ENCODE measurements at regions not wholly inside any gene's neighbourhood (a gene's known extent, or its start where the extent isn't known, plus 50 kb on each side); places are given as distances from the start of the nearest gene placed in this dataset.

- DNase-seq, result no peak
Observed at GRCh38 chr17:70604854-70605253, 435.5 kb downstream of the KCNJ2 start.

GRCh38 chr17:70606086-70606485, 436.8 kb downstream of the KCNJ2 start:
- no peak for DNase-seq

GRCh38 chr17:70608193-70608592, 438.9 kb downstream of the KCNJ2 start:
- no peak for DNase-seq

GRCh38 chr17:70608957-70609356, 439.6 kb downstream of the KCNJ2 start:
- DNase-seq, result no peak

GRCh38 chr17:70609566-70609965, 440.2 kb downstream of the KCNJ2 start:
- DNase-seq, result no peak

GRCh38 chr17:70610161-70610560, 440.8 kb downstream of the KCNJ2 start:
- no peak for DNase-seq

GRCh38 chr17:70613681-70614080, 444.3 kb downstream of the KCNJ2 start:
- no peak for DNase-seq

GRCh38 chr17:70615831-70616230, 446.5 kb downstream of the KCNJ2 start:
- DNase-seq, result no peak

- DNase-seq, result no peak
Observed at GRCh38 chr17:70618641-70619040, 449.3 kb downstream of the KCNJ2 start.

GRCh38 chr17:70621566-70621965, 452.2 kb downstream of the KCNJ2 start:
- peak; percentile 7 for DNase-seq

- DNase-seq, result peak; percentile 22
Observed at GRCh38 chr17:70622368-70623260, 453.3 kb downstream of the KCNJ2 start.

- DNase-seq, result no peak
Observed at GRCh38 chr17:70624211-70624610, 454.9 kb downstream of the KCNJ2 start.

GRCh38 chr17:70629902-70630301, 460.6 kb downstream of the KCNJ2 start:
- DNase-seq, result no peak

GRCh38 chr17:70636517-70637133, 467.3 kb downstream of the KCNJ2 start:
- DNase-seq, result no peak

- no peak for DNase-seq
Observed at GRCh38 chr17:70642059-70642458, 472.7 kb downstream of the KCNJ2 start.

GRCh38 chr17:70644096-70644495, 474.8 kb downstream of the KCNJ2 start:
- no peak for DNase-seq

- no peak for DNase-seq
Observed at GRCh38 chr17:70646673-70647072, 477.3 kb downstream of the KCNJ2 start.

GRCh38 chr17:70648166-70648565, 478.8 kb downstream of the KCNJ2 start:
- DNase-seq, result no peak

GRCh38 chr17:70653850-70654249, 484.5 kb downstream of the KCNJ2 start:
- DNase-seq, result no peak

GRCh38 chr17:70654706-70655105, 485.4 kb downstream of the KCNJ2 start:
- DNase-seq, result peak; percentile 69

- DNase-seq, result no peak
Observed at GRCh38 chr17:70655176-70655958, 486.0 kb downstream of the KCNJ2 start.

- DNase-seq, result peak; percentile 74
Observed at GRCh38 chr17:70658317-70658716, 489.0 kb downstream of the KCNJ2 start.

GRCh38 chr17:70658840-70659239, 489.5 kb downstream of the KCNJ2 start:
- DNase-seq, result no peak
